Panc1 (cell line): ENCODE measurements at regions not wholly inside any gene's neighbourhood (a gene's known extent, or its start where the extent isn't known, plus 50 kb on each side); places are given as distances from the start of the nearest gene placed in this dataset.

Experiments
- ATAC-seq: fragments of 200-7000 bp; cut with Tn5 transposase; 2 replicates; pipeline ENCODE4 v1.9.1; 2020; ENCODE audit warnings: mild to moderate bottlenecking, moderate library complexity
- BruUV-seq: library from RNA; stranded (reverse); fragments of 400-500 nt; replicated peaks from 2 replicates; lab custom pipeline; 2021; lab: Mats Ljungman, UMichigan
- CTCF ChIA-PET: fragments of 300-600 bp; sonication (Branson Sonifier 250); formaldehyde crosslinking; loops from one replicate; lab custom pipeline; 2022; ENCODE audit warnings: antibody characterized with exemption; lab: Charles Lee
- POLR2A ChIA-PET: fragments of 300-600 bp; sonication (Branson Sonifier 250); formaldehyde crosslinking; loops from one replicate; lab custom pipeline; 2022; ENCODE audit warnings: antibody characterized with exemption; lab: Charles Lee
- DNase-seq: peaks from one replicate; pipeline ENCODE4 v3.0.0-alpha.2; 2010; ENCODE audit warnings: low read depth, low spot score
- H3K27ac ChIP-seq: 2 replicates; pipeline ENCODE4 v1.5.1; 2011; ENCODE audit warnings: mild to moderate bottlenecking, low read length, inconsistent platforms
- H3K27me3 ChIP-seq: fragments of 200-500 bp; sonication (Bioruptor generic); 2 replicates; pipeline ENCODE4 v1.6.0; 2014; ENCODE audit warnings: low read length, inconsistent platforms; ENCODE audit not compliant: control insufficient read depth, insufficient read depth
- H3K36me3 ChIP-seq: fragments of 200-500 bp; sonication (Bioruptor generic); 2 replicates; pipeline ENCODE4 v1.5.1; 2014; ENCODE audit warnings: inconsistent platforms, mild to moderate bottlenecking, low read length, moderate library complexity; ENCODE audit not compliant: control insufficient read depth, insufficient read depth
- H3K4me1 ChIP-seq: 2 replicates; pipeline ENCODE4 v1.5.1; 2011; ENCODE audit warnings: inconsistent platforms, mild to moderate bottlenecking, low read length, moderate library complexity; ENCODE audit not compliant: control insufficient read depth, insufficient read depth
- H3K4me3 ChIP-seq, 2 experiments: 2 replicates each; pipeline ENCODE4 v1.5.1; 2011 to 2012; ENCODE audit warnings: low read depth in 2 of 2, low read length in 2 of 2, mild to moderate bottlenecking in 2 of 2, inconsistent platforms in 1 of 2, moderate library complexity in 1 of 2
- H3K9me3 ChIP-seq: fragments of 200-500 bp; sonication (Bioruptor generic); 2 replicates; pipeline ENCODE4 v1.5.1; 2014; ENCODE audit warnings: low read depth, mild to moderate bottlenecking, inconsistent platforms, low read length, moderate library complexity; ENCODE audit not compliant: control insufficient read depth, insufficient read depth
- POLR2AphosphoS5 ChIP-seq: IDR thresholded peaks from 2 replicates; pipeline ENCODE4 v1.6.1; 2012; ENCODE audit warnings: mild to moderate bottlenecking, low read depth, low read length, moderate library complexity
- SIN3A ChIP-seq: IDR thresholded peaks from 2 replicates; pipeline ENCODE4 v1.6.1; 2012; ENCODE audit warnings: low read depth, mild to moderate bottlenecking, low read length, moderate library complexity, borderline replicate concordance; ENCODE audit not compliant: insufficient read depth
- TCF7L2 ChIP-seq: IDR thresholded peaks from 2 replicates; pipeline ENCODE4 v1.6.1; 2011; ENCODE audit warnings: mild to moderate bottlenecking, low read depth, low read length, inconsistent platforms
- in situ Hi-C: cut with HindIII; loops from 2 replicates; pipeline ENCODE4 v1.10.0; 2016; ENCODE audit warnings: low sequenced_read_pairs, low pct_unique_long_range_greater_than_20kb
- intact Hi-C: fragments of 100-400 bp; cut with micrococcal nuclease; formaldehyde crosslinking; loops from one replicate; pipeline ENCODE4 v1.10.0; 2022; ENCODE audit not compliant: unreplicated experiment
- TF ChIP-seq, protein P1 (sequence below): fragments of 450-650 bp; IDR thresholded peaks from 2 replicates; pipeline ENCODE4 v1.5.1; 2017; ENCODE audit warnings: mild to moderate bottlenecking
- TF ChIP-seq, protein P2 (sequence below), 2 experiments: IDR thresholded peaks; 2 replicates each; pipeline ENCODE4 v1.6.1; 2011 to 2012; ENCODE audit warnings: low read depth in 2 of 2, control low read depth in 1 of 2, low read length in 1 of 2, mild to moderate bottlenecking in 1 of 2, moderate library complexity in 1 of 2; ENCODE audit not compliant: insufficient read depth in 1 of 2

DNA sequence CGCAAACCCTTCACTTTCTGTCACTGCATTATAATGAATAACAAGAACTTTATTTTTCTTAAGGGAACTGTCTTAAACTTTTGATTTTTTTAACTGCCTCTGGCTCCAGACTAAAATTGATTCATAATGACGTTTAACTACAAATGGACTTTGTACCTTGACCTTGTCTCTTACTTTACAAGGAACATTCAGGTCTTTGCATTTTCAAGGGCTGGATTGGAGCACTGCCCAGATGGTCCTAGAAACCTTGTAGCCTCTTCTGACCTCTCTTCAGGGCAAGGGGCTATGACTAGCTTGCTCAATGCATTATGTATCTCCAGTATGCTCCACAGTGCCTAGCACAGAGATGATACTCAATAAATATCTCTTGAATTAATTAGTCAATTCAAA lies 612.6 kb upstream of the CLINT1 start:
- POLR2A ChIA-PET, result no interaction called here
- no peak overlapping the region for H3K27ac ChIP-seq
- BruUV-seq, result no TSS peak
- no peak for ATAC-seq
- no peaks in the 10 kb centered on the region for H3K4me1 ChIP-seq
- H3K27me3 ChIP-seq, result no peaks in the 10 kb centered on the region
- in situ Hi-C loops, result no loop called here
- no peaks in the 10 kb centered on the region for H3K9me3 ChIP-seq
- TF ChIP-seq, protein P1, sequence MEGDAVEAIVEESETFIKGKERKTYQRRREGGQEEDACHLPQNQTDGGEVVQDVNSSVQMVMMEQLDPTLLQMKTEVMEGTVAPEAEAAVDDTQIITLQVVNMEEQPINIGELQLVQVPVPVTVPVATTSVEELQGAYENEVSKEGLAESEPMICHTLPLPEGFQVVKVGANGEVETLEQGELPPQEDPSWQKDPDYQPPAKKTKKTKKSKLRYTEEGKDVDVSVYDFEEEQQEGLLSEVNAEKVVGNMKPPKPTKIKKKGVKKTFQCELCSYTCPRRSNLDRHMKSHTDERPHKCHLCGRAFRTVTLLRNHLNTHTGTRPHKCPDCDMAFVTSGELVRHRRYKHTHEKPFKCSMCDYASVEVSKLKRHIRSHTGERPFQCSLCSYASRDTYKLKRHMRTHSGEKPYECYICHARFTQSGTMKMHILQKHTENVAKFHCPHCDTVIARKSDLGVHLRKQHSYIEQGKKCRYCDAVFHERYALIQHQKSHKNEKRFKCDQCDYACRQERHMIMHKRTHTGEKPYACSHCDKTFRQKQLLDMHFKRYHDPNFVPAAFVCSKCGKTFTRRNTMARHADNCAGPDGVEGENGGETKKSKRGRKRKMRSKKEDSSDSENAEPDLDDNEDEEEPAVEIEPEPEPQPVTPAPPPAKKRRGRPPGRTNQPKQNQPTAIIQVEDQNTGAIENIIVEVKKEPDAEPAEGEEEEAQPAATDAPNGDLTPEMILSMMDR, result no peak
- TF ChIP-seq POLR2AphosphoS5, result no peak
- TF ChIP-seq SIN3A, result no peak
- TF ChIP-seq TCF7L2, result no peak
- TF ChIP-seq, protein P2, sequence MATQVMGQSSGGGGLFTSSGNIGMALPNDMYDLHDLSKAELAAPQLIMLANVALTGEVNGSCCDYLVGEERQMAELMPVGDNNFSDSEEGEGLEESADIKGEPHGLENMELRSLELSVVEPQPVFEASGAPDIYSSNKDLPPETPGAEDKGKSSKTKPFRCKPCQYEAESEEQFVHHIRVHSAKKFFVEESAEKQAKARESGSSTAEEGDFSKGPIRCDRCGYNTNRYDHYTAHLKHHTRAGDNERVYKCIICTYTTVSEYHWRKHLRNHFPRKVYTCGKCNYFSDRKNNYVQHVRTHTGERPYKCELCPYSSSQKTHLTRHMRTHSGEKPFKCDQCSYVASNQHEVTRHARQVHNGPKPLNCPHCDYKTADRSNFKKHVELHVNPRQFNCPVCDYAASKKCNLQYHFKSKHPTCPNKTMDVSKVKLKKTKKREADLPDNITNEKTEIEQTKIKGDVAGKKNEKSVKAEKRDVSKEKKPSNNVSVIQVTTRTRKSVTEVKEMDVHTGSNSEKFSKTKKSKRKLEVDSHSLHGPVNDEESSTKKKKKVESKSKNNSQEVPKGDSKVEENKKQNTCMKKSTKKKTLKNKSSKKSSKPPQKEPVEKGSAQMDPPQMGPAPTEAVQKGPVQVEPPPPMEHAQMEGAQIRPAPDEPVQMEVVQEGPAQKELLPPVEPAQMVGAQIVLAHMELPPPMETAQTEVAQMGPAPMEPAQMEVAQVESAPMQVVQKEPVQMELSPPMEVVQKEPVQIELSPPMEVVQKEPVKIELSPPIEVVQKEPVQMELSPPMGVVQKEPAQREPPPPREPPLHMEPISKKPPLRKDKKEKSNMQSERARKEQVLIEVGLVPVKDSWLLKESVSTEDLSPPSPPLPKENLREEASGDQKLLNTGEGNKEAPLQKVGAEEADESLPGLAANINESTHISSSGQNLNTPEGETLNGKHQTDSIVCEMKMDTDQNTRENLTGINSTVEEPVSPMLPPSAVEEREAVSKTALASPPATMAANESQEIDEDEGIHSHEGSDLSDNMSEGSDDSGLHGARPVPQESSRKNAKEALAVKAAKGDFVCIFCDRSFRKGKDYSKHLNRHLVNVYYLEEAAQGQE (IDR thresholded peaks at IDR 0.05; ENCODE audit: insufficient read depth in 1 of 2, low read depth in 2 of 2, low read length in 1 of 2), result no peak
- no peak for DNase-seq
- CTCF ChIA-PET, result no interaction called here
- H3K4me3 ChIP-seq, result no peak overlapping the region
- intact Hi-C loops, result no loop called here
- no peaks in the 10 kb centered on the region for H3K36me3 ChIP-seq

DNA sequence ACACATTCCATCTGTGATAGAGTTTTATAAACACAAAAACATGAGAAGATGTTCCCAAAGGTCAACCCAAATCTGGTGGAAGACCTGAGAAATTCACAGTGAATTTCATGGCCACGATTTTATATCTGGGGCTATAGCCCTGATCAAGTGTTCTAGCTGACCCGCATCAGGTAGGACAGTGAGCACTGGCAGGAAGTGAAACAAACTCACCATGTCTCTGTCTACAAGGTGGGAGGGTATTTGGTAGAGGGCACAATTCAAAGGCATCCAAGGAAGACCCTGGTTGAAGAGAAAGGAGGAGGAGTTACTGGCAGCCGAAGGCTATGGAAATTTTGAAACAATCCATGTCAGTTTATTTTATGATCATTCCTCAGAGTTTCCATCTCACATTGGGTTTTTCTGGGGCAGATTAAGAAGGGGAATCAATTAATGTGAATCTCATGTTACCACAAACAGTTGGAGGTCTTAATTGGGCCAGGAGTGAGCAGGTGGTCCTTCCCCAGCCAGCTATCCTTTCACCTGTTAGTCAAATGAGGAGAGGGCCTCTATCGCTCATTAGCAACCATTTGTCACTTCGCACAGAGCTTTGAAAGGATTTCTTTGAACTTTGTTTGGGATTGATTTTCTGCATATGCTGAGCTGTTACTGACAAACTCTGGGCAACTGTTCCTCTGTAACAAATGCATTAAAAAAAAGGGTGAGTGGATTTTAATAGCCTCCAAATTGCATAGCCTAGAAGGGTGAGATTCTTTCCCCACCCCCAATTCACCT lies 612.0 kb upstream of the CLINT1 start:
- BruUV-seq, result no TSS peak
- no peak overlapping the region for H3K4me3 ChIP-seq

More for the DNA sequence above, 612.0 kb upstream of the CLINT1 start:
- CTCF ChIA-PET, result no interaction called here
- Histone ChIP-seq H3K36me3 (no peaks in the 10 kb centered on the region), H3K4me1 (no peaks in the 10 kb centered on the region), H3K9me3 (no peaks in the 10 kb centered on the region), H3K27ac (no peak overlapping the region), H3K27me3 (no peaks in the 10 kb centered on the region)
- POLR2A ChIA-PET, result no interaction called here
- intact Hi-C loops (no loop called here), in situ Hi-C loops (no loop called here)
- TF ChIP-seq TCF7L2, result no peak
- TF ChIP-seq, protein P1, result no peak
- no peak for TF ChIP-seq POLR2AphosphoS5
- DNase-seq, result no peak
- ATAC-seq, result no peak
